ENCODE measurements at regions not wholly inside any gene's neighbourhood (a gene's known extent, or its start where the extent isn't known, plus 50 kb on each side); places are given as distances from the start of the nearest gene placed in this dataset.

GRCh38 chr5:5756762-5757161 lies 334.3 kb downstream of the ICE1 start (continued):
- TF ChIP-seq PRDM2 (tag by site-specific recombination; IDR thresholded peaks at IDR 0.05; ENCODE audit: borderline replicate concordance) (no peak), ZNF18 (tag by site-specific recombination; IDR thresholded peaks at IDR 0.05) (no peak), ZNF175 (tag by site-specific recombination; IDR thresholded peaks at IDR 0.05) (no peak), KLF8 (tag by site-specific recombination; IDR thresholded peaks at IDR 0.05) (no peak), KLF17 (tag by site-specific recombination; IDR thresholded peaks at IDR 0.05) (no peak), ZNF169 (tag by site-specific recombination; IDR thresholded peaks at IDR 0.05) (no peak), ZFHX2 (tag by site-specific recombination; conservative IDR thresholded peaks at IDR 0.05) (no peak)

GRCh38 chr5:5755888-5756287 lies 333.4 kb downstream of the ICE1 start:
- Histone ChIP-seq H3K27ac (ENCODE audit: extremely low read depth, low read depth, low read length) (no peak overlapping the region), H3K4me3 (ENCODE audit: low read depth, low read length) (no peak overlapping the region), H3K36me3 (ENCODE audit: control insufficient read depth in 2 of 2, insufficient read depth in 1 of 2, low read length in 2 of 2) (no peaks in the 10 kb centered on the region), H3K4me1 (ENCODE audit: control insufficient read depth, insufficient read depth, low read length) (no peaks in the 10 kb centered on the region), H3K9me3 (ENCODE audit: control insufficient read depth, insufficient read depth, low read depth, low read length) (no peaks in the 10 kb centered on the region)
- ChIA-PET POLR2A (no interaction called here), CTCF (interaction anchor here (0.6 kb wide), 1 partner anchor 423 kb away, joined by 4 read pairs; no protein-coding TSS in a partner anchor)
- TF ChIP-seq ZNF274 (IDR thresholded peaks at IDR 0.05; ENCODE audit: low read length): no peak
- no peak for TF ChIP-seq ZNF274 (tag by site-specific recombination; IDR thresholded peaks at IDR 0.05; ENCODE audit: borderline replicate concordance)
- no peak for TF ChIP-seq ZNF701 (tag by site-specific recombination; IDR thresholded peaks at IDR 0.05)
- no peak for TF ChIP-seq ZNF248 (tag by site-specific recombination; IDR thresholded peaks at IDR 0.05)
- TF ChIP-seq ZEB2 (tag by site-specific recombination; IDR thresholded peaks at IDR 0.05): no peak
- TF ChIP-seq BCL6B (tag by site-specific recombination; IDR thresholded peaks at IDR 0.05): no peak
- TF ChIP-seq ZBTB8A (tag by site-specific recombination; IDR thresholded peaks at IDR 0.05): no peak
- TF ChIP-seq ZNF157 (tag by site-specific recombination; IDR thresholded peaks at IDR 0.05): no peak
- TF ChIP-seq ZNF600 (tag by site-specific recombination; IDR thresholded peaks at IDR 0.05): no peak
- TF ChIP-seq ZNF354C (tag by site-specific recombination; IDR thresholded peaks at IDR 0.05; ENCODE audit: borderline replicate concordance, low read depth): no peak
- TF ChIP-seq ZNF580 (tag by site-specific recombination; IDR thresholded peaks at IDR 0.05): no peak
- TF ChIP-seq RBAK (tag by site-specific recombination; IDR thresholded peaks at IDR 0.05): no peak
- no peak for TF ChIP-seq ZNF292 (tag by site-specific recombination; IDR thresholded peaks at IDR 0.05; ENCODE audit: borderline replicate concordance, low read depth)
- no peak for TF ChIP-seq ZNF571 (tag by site-specific recombination; IDR thresholded peaks at IDR 0.05)
